HG03565 (cell line): ENCODE measurements at regions not wholly inside any gene's neighbourhood (a gene's known extent, or its start where the extent isn't known, plus 50 kb on each side); places are given as distances from the start of the nearest gene placed in this dataset.

Experiments used
- ATAC-seq: cut with Tn5 transposase; IDR thresholded peaks from one replicate; pipeline ENCODE4 v1.9.1; 2021; ENCODE audit warnings: mild to moderate bottlenecking, moderate library complexity; ENCODE audit not compliant: unreplicated experiment

GRCh38 chr22:27260087-27260698, 541.4 kb downstream of the MN1 start:
- no peak for ATAC-seq

- no peak for ATAC-seq
Observed at GRCh38 chr22:27262361-27262760, 539.2 kb downstream of the MN1 start.

DNA sequence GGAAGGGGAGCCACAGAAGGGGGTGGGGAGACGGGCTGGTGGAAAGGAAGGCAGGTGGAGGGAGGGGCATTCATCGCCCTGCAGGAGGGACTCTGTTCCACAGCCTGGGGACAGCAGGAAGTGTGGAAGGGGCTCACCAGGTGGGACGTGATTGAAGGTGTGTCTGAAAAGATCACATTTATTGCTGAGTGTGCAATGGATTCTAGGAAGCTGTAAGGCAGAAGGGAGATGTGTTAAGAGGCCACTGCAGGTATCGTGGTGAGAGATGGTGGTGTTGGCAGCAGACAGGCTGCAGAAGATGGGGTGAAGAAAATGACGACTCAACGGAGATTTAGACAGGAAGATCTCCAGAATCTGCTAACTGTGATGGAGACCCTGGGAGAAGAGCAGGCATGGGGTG, 537.4 kb downstream of the MN1 start:
- no peak for ATAC-seq

GRCh38 chr22:27267145-27267544, 534.4 kb downstream of the MN1 start:
- no peak for ATAC-seq

GRCh38 chr22:27269751-27270543, 531.6 kb downstream of the MN1 start:
- no peak for ATAC-seq

DNA sequence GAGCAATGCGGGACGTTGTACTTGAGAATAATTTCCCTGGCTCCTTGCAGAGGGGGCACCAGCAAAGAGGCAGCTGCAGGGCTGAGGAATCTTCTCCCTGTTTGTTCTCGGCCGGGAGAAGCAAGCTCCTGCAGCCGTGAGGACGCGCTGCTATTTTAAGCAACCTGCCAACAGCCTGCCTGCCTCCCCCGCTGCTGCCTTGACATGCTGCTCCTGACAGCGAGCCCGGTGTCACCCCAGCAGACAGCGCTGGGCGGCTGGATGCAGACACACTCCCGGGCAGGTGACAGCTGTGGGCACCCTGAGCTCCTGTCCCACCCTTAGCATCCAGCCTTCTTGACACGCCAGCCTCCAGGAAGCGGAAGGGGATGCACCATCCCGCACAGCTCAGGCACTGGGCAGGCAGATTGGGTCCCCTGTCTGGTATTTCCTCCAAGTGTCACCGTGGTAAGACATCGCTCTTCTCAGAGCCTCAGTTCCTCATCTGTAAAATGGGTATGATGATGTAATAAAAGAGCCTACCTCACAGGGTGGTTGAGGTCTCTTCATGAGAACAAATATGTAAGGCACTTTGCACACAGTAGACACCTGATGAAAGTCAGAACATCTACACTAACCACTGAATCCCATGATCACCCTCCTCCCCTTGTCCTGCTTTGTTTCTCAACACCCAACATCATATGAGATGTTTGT, 530.6 kb downstream of the MN1 start:
- ATAC-seq, result no peak

DNA sequence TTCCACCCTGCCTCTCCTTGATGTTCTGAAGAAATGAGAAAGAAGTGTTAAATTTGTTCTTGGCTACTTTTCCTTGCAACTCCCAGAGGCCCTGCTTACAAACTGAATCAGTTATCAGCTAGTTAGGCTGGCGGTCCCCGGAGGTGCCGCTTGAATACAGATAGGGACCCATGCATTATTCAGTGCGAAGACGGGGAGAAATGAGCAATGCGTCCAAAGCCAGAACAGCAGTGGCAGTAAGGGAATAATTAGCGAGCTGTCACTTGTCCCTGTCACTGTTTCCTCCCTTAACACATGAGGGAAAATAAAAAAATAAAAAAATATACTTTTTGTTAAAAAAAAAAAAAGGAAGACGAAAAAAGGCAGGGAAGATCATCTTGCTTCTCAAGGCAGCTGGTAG, 528.1 kb downstream of the MN1 start:
- no peak for ATAC-seq

DNA sequence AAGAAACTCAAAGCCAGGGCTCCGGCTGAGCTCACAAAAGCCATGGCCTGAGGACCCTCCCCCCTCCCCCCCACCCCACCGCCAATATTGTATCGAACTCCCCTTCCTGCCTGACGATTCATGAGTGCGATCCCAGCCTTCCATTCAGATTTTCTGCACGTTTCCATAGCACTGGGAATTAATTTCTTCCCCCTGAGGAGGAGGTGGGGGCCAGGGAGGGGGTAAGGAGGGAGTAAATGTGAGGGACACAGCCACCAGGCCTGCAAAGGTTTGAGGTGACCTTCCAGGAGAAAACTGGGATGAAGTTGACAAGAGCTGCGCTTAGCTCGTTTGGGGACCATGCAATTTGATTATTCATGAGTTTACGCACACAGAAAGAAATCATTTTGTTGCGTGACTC, 527.7 kb downstream of the MN1 start:
- no peak for ATAC-seq

DNA sequence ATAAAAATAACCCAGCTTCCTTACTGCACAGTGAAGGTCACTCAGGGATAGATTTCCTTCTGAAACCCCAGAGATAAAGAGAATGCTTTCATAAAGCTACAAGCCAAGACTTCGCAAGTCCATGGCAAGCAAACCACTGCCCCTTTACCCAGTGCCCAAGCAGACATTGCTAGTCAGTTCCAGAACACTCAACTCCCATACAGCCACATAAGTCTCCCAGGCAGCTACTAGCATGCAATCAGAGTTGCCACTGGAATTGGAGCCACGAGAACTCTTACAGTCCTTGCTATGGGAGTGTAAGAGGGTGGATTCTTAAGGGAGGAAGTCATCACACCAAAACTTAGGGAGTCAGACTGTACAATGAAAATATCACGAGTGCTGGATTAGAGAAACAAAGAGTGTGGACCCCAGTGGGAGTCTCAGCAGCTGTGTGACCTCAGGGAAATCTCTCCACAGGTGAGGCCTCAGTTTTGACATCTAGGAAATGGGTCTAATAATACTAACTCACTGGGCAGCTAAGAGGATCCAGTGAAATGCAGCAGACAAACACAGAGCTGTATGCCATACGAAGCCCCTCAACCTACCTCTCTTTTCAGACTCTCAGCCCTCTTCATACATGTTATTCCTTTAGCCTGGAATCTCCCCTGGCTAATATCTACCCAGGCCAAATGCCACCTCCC, 526.6 kb downstream of the MN1 start:
- no peak for ATAC-seq

GRCh38 chr22:27278946-27279345, 522.6 kb downstream of the MN1 start:
- no peak for ATAC-seq

GRCh38 chr22:27283240-27283639, 518.3 kb downstream of the MN1 start:
- ATAC-seq, result no peak

DNA sequence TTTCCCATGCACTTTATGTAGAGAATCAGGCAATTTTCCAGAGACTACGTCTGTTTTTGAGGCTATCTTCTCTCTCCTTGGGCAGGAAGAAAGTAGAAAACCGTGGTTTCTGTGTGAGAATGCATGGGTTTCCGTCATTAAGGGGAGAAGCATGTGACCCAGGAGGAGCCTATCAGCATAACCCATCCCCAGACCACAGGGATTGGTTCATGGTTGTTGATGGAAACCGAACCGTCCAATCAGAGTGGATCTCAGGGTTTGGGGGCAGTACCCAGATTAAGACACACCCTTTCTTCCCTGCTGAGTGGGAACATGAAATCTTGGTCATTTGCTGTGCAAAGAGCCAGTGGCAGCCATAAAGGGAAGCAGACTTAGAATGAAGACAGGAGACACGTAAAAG, 517.8 kb downstream of the MN1 start:
- no peak for ATAC-seq

DNA sequence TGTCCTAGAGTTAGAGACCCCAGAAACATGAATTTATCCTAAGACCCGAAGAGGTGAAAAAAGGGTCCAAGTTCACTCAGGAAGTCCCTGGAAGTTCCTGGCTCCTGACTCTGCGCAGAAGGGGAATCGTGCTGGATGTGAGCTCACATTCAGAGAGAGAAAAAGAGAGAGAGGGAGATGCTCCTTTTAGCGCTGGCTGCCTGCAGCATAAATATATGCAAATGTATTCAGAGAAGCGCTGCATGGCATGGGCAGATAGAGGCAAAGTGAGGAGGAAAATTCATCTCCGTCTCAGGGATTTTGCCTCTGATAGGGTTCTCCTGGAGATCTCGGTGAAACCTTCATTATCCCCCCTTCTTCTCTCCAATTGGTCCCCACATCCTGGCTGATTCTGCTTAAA, 517.2 kb downstream of the MN1 start:
- ATAC-seq, result no peak

DNA sequence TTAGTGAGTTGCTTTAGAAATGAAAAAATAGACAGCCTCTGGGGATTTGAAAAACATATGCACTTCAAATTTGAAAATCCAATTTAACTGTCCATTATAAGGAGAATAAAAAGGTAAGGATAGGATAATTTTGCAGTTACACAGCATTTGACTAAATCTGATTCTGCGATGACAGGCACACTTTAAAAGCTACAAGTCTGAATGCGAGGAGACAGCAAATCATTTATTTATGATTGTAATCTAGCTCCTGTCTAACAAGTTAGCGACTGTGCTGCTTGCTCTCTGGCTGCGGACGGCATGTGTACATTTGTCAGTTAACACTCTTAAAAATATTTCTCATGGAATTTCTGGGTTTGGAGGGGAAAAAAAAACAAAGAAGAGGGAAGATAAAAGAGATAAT, 514.8 kb downstream of the MN1 start:
- ATAC-seq, result no peak

GRCh38 chr22:27292542-27293299, 508.8 kb downstream of the MN1 start:
- no peak for ATAC-seq

GRCh38 chr22:27293721-27294445, 507.7 kb downstream of the MN1 start:
- ATAC-seq, result no peak

- ATAC-seq, result no peak
Observed at GRCh38 chr22:27295040-27295439, 506.5 kb downstream of the MN1 start.

- ATAC-seq, result no peak
Observed at GRCh38 chr22:27295605-27296004, 506.0 kb downstream of the MN1 start.

DNA sequence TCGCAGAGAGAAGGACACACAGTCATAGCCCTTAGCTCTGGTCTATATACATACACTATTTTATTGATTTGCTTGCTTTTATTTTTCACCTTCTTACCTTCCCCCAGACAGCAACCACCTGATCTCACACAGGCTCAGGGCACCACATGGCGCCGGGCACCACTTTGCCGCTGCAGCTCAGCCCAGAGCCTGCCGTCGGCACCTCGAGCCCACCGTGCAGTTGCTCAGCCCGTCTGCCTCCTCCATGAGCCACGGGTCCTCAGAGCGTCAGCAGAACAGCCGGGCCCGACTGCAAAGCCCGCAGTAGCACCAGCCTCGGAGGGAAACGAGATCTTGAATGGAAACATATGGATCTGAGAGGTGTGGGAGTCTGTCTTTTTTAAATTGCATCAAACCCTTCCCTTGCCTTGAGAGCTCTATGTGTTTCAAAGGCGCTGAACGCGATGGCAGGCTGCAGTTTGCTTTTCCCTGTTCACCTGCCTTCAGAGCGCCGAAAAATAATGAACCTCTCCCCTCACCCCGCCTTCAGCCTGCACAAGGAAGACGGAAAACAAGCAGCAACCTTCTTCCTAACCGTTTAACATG, 505.4 kb downstream of the MN1 start:
- no peak for ATAC-seq

DNA sequence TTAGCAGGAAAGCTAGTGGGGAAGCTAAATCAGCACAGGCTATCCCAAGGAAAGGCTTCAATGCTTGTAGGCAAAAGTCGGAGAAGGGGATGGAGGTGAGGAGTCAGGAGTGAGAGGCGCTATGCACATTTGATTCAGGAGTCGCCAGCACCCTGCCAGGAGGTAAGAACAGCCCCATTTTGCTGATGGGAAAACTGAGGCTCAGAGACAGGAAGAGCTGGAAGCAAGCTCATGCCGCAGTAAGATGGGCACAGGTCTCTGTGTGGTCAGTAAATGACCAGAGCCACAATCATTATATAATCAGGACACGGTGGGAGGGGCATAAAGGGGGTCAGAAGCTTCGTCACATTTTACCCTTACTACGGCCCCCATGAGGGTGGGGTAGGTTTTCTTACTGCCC, 504.4 kb downstream of the MN1 start:
- ATAC-seq, result no peak
